Activated CD4-positive, alpha-beta T cell treated with anti-CD3 and anti-CD28 coated beads for 1 hour (primary cell): ENCODE measurements at regions not wholly inside any gene's neighbourhood (a gene's known extent, or its start where the extent isn't known, plus 50 kb on each side); places are given as distances from the start of the nearest gene placed in this dataset.
"Not testable (repeated sequence)": the region's sequence is repeated elsewhere in the genome, so short reads cannot be mapped to it uniquely, and the experiment has no call there.

Source experiments
- DNase-seq: peaks from one replicate; pipeline ENCODE4 v3.0.0-alpha.2; 2020

GRCh38 chr10:23885853-23886252 is 323.1 kb upstream of the KIAA1217 start:
- DNase-seq, result no peak

- no peak for DNase-seq
Measured at GRCh38 chr10:23886355-23886754, 322.6 kb upstream of the KIAA1217 start.

- DNase-seq, result no peak
Measured at GRCh38 chr10:23891301-23891700, 317.6 kb upstream of the KIAA1217 start.

- no peak for DNase-seq
Measured at GRCh38 chr10:23892296-23892695, 316.6 kb upstream of the KIAA1217 start.

GRCh38 chr10:23897267-23897666 is 311.7 kb upstream of the KIAA1217 start:
- DNase-seq, result no peak

GRCh38 chr10:23897861-23898260 is 311.1 kb upstream of the KIAA1217 start:
- no peak for DNase-seq

- no peak for DNase-seq
Measured at GRCh38 chr10:23899166-23899565, 309.8 kb upstream of the KIAA1217 start.

- no peak for DNase-seq
Measured at GRCh38 chr10:23910291-23910690, 298.6 kb upstream of the KIAA1217 start.

GRCh38 chr10:23912884-23913404 is 296.0 kb upstream of the KIAA1217 start:
- DNase-seq, result no peak

- no peak for DNase-seq
Measured at GRCh38 chr10:23914641-23915040, 294.3 kb upstream of the KIAA1217 start.

- no peak for DNase-seq
Measured at GRCh38 chr10:23917251-23917840, 291.6 kb upstream of the KIAA1217 start.

- no peak for DNase-seq
Measured at GRCh38 chr10:23918090-23918723, 290.7 kb upstream of the KIAA1217 start.

GRCh38 chr10:23918839-23919238 is 290.1 kb upstream of the KIAA1217 start:
- no peak for DNase-seq

- no peak for DNase-seq
Measured at GRCh38 chr10:23927576-23928325, 281.2 kb upstream of the KIAA1217 start.

GRCh38 chr10:23934023-23934422 is 274.9 kb upstream of the KIAA1217 start:
- not testable (repeated sequence) for DNase-seq

GRCh38 chr10:23945845-23946244 is 263.1 kb upstream of the KIAA1217 start:
- DNase-seq, result no peak

GRCh38 chr10:23951841-23952240 is 257.1 kb upstream of the KIAA1217 start:
- DNase-seq, result no peak

GRCh38 chr10:23955456-23956225 is 253.3 kb upstream of the KIAA1217 start:
- no peak for DNase-seq

GRCh38 chr10:23965123-23965522 is 243.8 kb upstream of the KIAA1217 start:
- DNase-seq, result no peak

- no peak for DNase-seq
Measured at GRCh38 chr10:23965880-23966279, 243.1 kb upstream of the KIAA1217 start.

GRCh38 chr10:23966504-23967051 is 242.4 kb upstream of the KIAA1217 start:
- no peak for DNase-seq

GRCh38 chr10:23968301-23968700 is 240.6 kb upstream of the KIAA1217 start:
- DNase-seq, result no peak

GRCh38 chr10:23974746-23975272 is 234.1 kb upstream of the KIAA1217 start:
- DNase-seq, result no peak
